Small intestine (tissue), 7 donors: ENCODE measurements at regions not wholly inside any gene's neighbourhood (a gene's known extent, or its start where the extent isn't known, plus 50 kb on each side); places are given as distances from the start of the nearest gene placed in this dataset.

Source experiments
- DNase-seq, 2 donors: peaks; one replicate each; pipeline versions ENCODE4 v3.0.0 to v3.0.0-alpha.2; 2013
- FAIRE-seq: peaks from 2 replicates; lab custom pipeline; 2012; peaks lifted over from hg19 to GRCh38; lab: Jason Lieb, UNC
- H3K27ac ChIP-seq, 3 donors: one replicate each; pipeline ENCODE4 v1.5.1; 2013; ENCODE audit warnings: low read length in 2 of 3, mild to moderate bottlenecking in 2 of 3, control low read depth in 1 of 3, inconsistent platforms in 1 of 3, low read depth in 1 of 3, moderate library complexity in 1 of 3
- H3K27me3 ChIP-seq, 3 donors: one replicate each; pipeline ENCODE4 v1.6.1; 2013; ENCODE audit warnings: low read length in 3 of 3, inconsistent platforms in 1 of 3; ENCODE audit not compliant: control insufficient read depth in 3 of 3, insufficient read depth in 3 of 3
- H3K36me3 ChIP-seq, 3 donors: one replicate each; pipeline ENCODE4 v1.6.1; 2013; ENCODE audit warnings: low read length in 3 of 3, inconsistent platforms in 1 of 3, low read depth in 1 of 3, mild to moderate bottlenecking in 1 of 3, moderate library complexity in 1 of 3; ENCODE audit not compliant: control insufficient read depth in 3 of 3, insufficient read depth in 2 of 3
- H3K4me1 ChIP-seq, 3 donors: one replicate each; pipeline ENCODE4 v1.6.1; 2013; ENCODE audit warnings: low read length in 2 of 3, inconsistent platforms in 1 of 3, low read depth in 1 of 3, mild to moderate bottlenecking in 1 of 3, moderate library complexity in 1 of 3; ENCODE audit not compliant: control insufficient read depth in 3 of 3, insufficient read depth in 2 of 3
- H3K4me3 ChIP-seq, 3 donors: one replicate each; pipeline ENCODE4 v1.5.1; 2013; ENCODE audit warnings: low read length in 3 of 3, control low read depth in 1 of 3, inconsistent platforms in 1 of 3, low read depth in 1 of 3, mild to moderate bottlenecking in 1 of 3, moderate library complexity in 1 of 3
- H3K9me3 ChIP-seq, 2 donors: one replicate each; pipeline ENCODE4 v1.6.1; 2013; ENCODE audit warnings: low read depth in 1 of 2, low read length in 1 of 2; ENCODE audit not compliant: control insufficient read depth in 2 of 2, insufficient read depth in 1 of 2
- WGBS, 3 donors: extraction: QIAGEN DNeasy Blood & Tissue Kit; methylation state at CpG; one replicate each; pipeline ENCODE4 v1.1.7; 2013; 5-methylcytosine and 5-hydroxymethylcytosine counted together
- donor health status: healthy with polysubstance abuse.
- donor health status: control.
- donor health status: control.
- donor health status: Bipolar disorder and iron deficiency.
- donor health status: healthy.

DNA sequence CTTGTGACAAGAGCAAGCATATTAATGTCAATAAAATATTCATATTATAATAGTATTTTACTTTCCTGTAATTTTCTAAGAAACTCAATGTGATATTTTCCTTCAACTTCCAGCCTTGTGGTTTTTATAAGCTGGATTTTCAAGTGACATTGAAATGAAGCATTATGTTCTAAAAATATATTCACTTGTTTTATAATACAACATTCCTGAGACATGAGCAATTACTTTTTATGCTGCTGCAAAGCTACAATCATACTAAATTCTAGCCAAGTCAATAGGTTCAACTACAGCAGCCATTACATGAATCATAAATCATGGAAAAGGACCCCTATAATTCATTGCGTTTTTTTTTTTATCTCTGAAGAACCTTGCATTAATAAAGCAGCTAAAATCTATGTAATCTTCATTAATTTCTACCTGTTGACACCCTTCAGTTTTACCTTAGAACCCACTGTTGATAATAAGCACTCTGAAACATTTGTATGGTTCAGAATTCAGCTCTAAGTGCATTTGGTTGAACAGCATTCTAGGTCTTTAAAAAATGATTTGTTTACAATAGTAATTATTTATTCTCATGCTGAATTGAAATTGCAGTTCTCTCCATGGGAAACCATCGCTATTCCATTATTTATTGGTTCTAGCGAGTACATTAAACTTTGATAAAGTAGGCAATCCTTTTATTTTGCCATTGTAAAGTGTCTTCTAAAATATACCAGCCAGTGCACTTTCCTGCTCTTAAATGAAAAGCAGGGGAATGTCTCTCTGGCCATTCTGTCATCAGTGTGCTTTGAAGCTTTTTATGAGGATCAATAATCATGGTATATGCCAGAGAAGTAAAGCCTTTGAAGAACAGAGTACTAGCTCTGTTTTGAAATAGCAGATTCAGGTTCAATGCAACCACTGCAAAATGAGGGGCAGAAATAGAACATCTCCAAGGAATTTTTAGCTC is 132.6 kb downstream of the GNAT3 start:
- H3K36me3 ChIP-seq = no peaks in the 10 kb centered on the region
- H3K9me3 ChIP-seq = no peaks in the 10 kb centered on the region
- no peak overlapping the region for H3K27ac ChIP-seq
- H3K27me3 ChIP-seq = no peaks in the 10 kb centered on the region
- H3K4me1 ChIP-seq = no peaks in the 10 kb centered on the region
- 70 to 80% (median 73%) methylated on average over 3 of the region's 3 CpGs for WGBS, 3 donors
- DNase-seq = no peak
- no peak for FAIRE-seq
- no peak overlapping the region for H3K4me3 ChIP-seq

DNA sequence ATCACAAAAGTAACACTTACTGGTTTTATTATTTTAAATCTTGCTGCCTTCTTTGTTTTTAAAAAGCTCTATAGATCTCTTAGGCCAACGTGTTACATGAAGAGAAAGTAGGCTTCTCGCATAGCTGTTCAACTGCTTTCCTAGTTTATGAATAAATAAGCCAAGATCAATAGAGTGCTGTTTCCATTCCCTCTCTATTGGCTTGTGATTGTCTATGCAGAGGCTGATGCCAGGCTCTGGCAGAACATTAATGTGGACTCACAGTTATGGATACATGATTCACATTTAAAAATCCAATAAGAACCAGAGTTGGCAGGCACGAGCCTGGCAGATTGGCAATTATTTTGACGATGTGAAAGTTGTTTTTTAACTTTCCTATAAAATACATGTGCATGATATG is 137.5 kb downstream of the GNAT3 start:
- H3K27ac ChIP-seq = no peak overlapping the region
- H3K9me3 ChIP-seq = no peaks in the 10 kb centered on the region
- H3K4me3 ChIP-seq = no peak overlapping the region
- DNase-seq (no peak), FAIRE-seq (no peak)
- no peaks in the 10 kb centered on the region for H3K4me1 ChIP-seq
- no peaks in the 10 kb centered on the region for H3K27me3 ChIP-seq
- WGBS, 3 donors = 83 to 84% (median 84%) methylated on average over 4 of the region's 4 CpGs
- no peaks in the 10 kb centered on the region for H3K36me3 ChIP-seq

DNA sequence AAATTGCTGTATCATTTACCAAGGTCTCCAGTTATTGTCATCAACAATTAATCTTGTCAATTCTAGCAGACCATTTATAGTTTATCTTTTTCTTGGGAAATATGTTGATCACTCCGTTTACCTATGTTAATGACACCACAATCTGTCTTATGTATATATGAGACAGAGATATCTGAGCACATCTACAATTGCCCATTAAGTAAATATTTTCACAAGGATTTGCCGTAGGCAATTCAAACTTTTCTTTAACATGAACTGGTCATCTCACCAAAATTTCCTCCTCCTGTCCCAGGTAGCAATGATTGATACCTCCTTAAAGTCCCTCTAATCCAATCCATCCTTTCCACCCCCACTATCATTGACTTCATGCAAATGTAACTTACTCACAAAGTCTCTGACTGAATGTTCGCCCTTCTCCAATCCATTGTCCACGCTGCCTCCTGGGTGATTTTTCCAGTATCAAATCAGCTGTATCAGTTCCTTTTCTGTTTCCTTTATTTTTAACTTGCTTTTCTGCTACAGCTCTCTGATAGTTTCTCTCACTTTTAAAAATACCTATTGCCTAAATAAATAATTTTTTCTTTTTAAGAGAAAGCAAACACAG is 138.3 kb downstream of the GNAT3 start:
- Histone ChIP-seq H3K27me3 (no peaks in the 10 kb centered on the region), H3K27ac (no peak overlapping the region), H3K4me1 (no peaks in the 10 kb centered on the region), H3K4me3 (no peak overlapping the region), H3K9me3 (no peaks in the 10 kb centered on the region), H3K36me3 (no peaks in the 10 kb centered on the region)
- DNase-seq (no peak), FAIRE-seq (no peak)
- 58 to 69% (median 66%) methylated on average over 4 of the region's 4 CpGs for WGBS, 3 donors

DNA sequence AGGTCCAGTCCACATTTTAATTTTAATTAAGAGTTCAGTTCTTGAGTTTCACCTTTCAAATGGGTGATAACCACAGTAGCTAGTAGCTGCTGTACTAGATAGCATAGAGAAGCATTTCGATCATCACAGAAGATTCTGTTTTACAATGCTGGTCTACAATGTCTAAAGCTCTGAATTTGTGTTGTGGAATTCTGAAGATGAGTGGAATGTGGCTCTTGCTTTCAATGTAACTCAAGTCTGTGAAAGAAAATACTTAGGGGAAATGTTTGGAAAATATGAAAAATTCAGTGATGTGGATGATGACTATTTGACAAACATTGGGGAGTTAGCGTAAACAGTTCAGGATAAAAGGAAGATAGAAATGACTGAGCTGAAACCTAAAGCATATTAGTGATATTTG is 139.4 kb downstream of the GNAT3 start:
- FAIRE-seq = no peak
- 73 to 95% (median 84%) methylated on average over 2 of the region's 2 CpGs for WGBS, 3 donors
- Histone ChIP-seq H3K27ac (no peak overlapping the region), H3K27me3 (no peaks in the 10 kb centered on the region), H3K9me3 (no peaks in the 10 kb centered on the region), H3K4me3 (no peak overlapping the region), H3K36me3 (no peaks in the 10 kb centered on the region), H3K4me1 (no peaks in the 10 kb centered on the region)
- DNase-seq = no peak

DNA sequence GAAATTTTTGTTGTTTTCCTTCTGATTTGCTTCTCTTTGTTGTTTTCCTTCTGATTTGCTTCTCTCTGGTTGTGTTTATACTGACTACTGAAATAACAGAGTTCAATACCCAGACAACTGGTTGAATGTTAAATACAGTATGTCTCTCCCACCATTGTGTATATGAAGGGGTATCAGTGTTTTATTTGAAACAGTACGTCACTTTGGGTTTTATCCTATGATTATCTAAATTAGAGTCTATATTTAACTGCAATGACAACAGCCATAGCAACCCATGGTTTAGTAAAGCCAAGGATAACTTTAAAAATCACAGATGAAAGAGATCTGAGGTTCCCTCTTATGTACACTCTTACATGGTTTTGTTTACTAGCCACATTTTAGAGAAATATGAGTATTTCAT is 141.3 kb downstream of the GNAT3 start:
- DNase-seq = no peak
- no peak for FAIRE-seq
- Histone ChIP-seq H3K9me3 (no peaks in the 10 kb centered on the region), H3K27me3 (no peaks in the 10 kb centered on the region), H3K4me3 (no peak overlapping the region), H3K27ac (no peak overlapping the region), H3K36me3 (no peaks in the 10 kb centered on the region), H3K4me1 (no peaks in the 10 kb centered on the region)
- WGBS, 3 donors = 59 to 82% (median 81%) methylated on average over 1 of the region's 1 CpG

DNA sequence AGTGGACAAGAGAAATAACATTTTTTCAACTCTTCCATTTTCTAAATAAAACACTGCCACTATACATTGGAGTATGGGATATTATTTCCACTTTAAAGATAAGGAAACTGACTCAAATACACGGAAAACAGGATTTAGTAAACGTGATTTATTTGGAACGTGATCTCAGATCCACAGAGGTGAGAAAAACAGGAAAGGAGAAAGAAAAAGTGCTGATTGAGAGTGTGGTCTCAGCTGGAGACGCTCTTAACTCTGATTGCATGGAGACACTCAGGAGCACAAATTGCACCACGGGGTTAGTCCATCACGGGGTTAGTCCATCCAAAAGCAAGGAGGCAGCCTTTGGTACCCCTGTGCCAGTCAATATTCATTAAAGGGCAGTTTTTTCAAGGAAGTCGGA is 142.5 kb downstream of the GNAT3 start:
- WGBS, 3 donors = 77 to 84% (median 78%) methylated on average over 7 of the region's 7 CpGs
- Histone ChIP-seq H3K36me3 (no peaks in the 10 kb centered on the region), H3K27ac (no peak overlapping the region), H3K4me3 (no peak overlapping the region), H3K27me3 (no peaks in the 10 kb centered on the region), H3K4me1 (no peaks in the 10 kb centered on the region), H3K9me3 (no peaks in the 10 kb centered on the region)
- FAIRE-seq (no peak), DNase-seq (no peak)

DNA sequence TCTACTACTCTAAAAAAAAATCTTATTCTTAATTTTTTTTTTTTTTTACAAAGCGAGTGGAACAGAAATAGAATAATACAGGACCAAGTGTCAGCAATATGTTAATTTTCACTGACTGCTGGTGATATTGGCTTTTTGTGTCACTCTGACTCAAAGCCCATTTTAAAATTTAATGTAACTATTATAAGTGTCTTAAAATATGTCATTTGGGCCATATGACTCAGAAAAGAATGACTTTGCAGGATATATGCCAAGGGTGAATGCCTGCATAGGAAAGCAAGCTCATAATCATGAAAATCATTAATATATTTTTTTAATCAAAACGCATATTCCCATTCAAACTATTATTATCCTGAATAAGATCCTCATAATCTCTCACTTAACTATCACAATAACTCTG is 149.2 kb downstream of the GNAT3 start:
- H3K4me3 ChIP-seq = no peak overlapping the region
- H3K9me3 ChIP-seq = no peaks in the 10 kb centered on the region
- no peaks in the 10 kb centered on the region for H3K36me3 ChIP-seq
- 90 to 97% (median 93%) methylated on average over 2 of the region's 2 CpGs for WGBS, 3 donors
- H3K27ac ChIP-seq = no peak overlapping the region
- FAIRE-seq (no peak), DNase-seq (no peak)
- H3K4me1 ChIP-seq = no peaks in the 10 kb centered on the region
- no peaks in the 10 kb centered on the region for H3K27me3 ChIP-seq

DNA sequence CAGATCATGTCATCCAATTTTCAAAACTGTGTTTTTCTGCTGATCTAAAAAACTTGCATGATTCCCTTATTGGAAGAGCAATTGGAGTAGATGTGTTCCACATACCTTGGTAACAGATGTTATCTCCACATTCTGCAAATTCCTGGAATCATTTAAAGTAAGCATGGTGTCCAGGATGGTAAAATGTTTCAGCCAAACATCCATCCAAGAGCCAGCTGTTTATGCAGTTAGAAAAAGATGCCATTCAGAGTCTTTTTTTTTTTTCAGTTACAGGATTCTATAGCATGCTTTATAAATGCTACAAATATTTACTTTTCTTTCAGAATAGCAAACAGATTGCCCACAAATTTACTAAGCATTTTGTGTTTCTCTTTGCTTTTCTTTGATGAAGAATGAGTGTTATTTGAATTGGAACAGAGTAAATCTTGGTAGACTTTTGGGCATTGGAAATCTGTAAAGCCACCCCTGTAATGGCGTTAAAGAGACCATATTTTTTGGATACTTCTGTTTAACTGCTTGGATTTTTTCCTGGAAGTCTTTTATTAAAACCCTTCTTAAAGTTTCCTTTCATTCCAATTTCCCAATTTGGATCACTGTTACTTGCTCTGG is 149.8 kb downstream of the GNAT3 start:
- WGBS, 3 donors = 56 to 96% (median 81%) methylated on average over 1 of the region's 1 CpG
- Histone ChIP-seq H3K27ac (no peak overlapping the region), H3K4me3 (no peak overlapping the region), H3K9me3 (no peaks in the 10 kb centered on the region), H3K27me3 (no peaks in the 10 kb centered on the region), H3K36me3 (no peaks in the 10 kb centered on the region), H3K4me1 (no peaks in the 10 kb centered on the region)
- DNase-seq (no peak), FAIRE-seq (no peak)
